ENCODE measurements at regions not wholly inside any gene's neighbourhood (a gene's known extent, or its start where the extent isn't known, plus 50 kb on each side); places are given as distances from the start of the nearest gene placed in this dataset.

GRCh38 chr6:80544976-80545722 lies 438.7 kb downstream of the BCKDHB start:
- H3K27me3 ChIP-seq: no peaks in the 10 kb centered on the region
- no peak overlapping the region for H3K4me3 ChIP-seq
- no peaks in the 10 kb centered on the region for H3K9me3 ChIP-seq
- intact Hi-C loops (cut with DNase I; ENCODE audit: low total_unique reads): no loop called here
- H3K36me3 ChIP-seq: no peaks in the 10 kb centered on the region
- no peak for DNase-seq (ENCODE audit: low spot score in 2 of 2)
- no peak for TF ChIP-seq CTCF (IDR thresholded peaks at IDR 0.05)
- no peak for TF ChIP-seq POLR2A (IDR thresholded peaks at IDR 0.05)
- TF ChIP-seq POLR2AphosphoS5 (IDR thresholded peaks at IDR 0.05): no peak
- no peak overlapping the region for H3K27ac ChIP-seq
- H3K4me1 ChIP-seq: no peaks in the 10 kb centered on the region

GRCh38 chr6:80544555-80544954 lies 438.1 kb downstream of the BCKDHB start:
- no peak for DNase-seq (ENCODE audit: low spot score in 2 of 2)
- Histone ChIP-seq H3K4me1 (no peaks in the 10 kb centered on the region), H3K4me3 (no peak overlapping the region), H3K27me3 (no peaks in the 10 kb centered on the region), H3K9me3 (no peaks in the 10 kb centered on the region), H3K27ac (no peak overlapping the region), H3K36me3 (no peaks in the 10 kb centered on the region)
- TF ChIP-seq POLR2AphosphoS5 (IDR thresholded peaks at IDR 0.05) (no peak), POLR2A (IDR thresholded peaks at IDR 0.05) (no peak), CTCF (IDR thresholded peaks at IDR 0.05) (no peak)
- intact Hi-C loops (cut with DNase I; ENCODE audit: low total_unique reads): no loop called here

GRCh38 chr6:80543598-80544222 lies 437.2 kb downstream of the BCKDHB start:
- H3K36me3 ChIP-seq: no peaks in the 10 kb centered on the region
- H3K4me1 ChIP-seq: no peaks in the 10 kb centered on the region
- TF ChIP-seq POLR2AphosphoS5 (IDR thresholded peaks at IDR 0.05) (no peak), POLR2A (IDR thresholded peaks at IDR 0.05) (no peak)
- H3K27me3 ChIP-seq: no peaks in the 10 kb centered on the region
- H3K4me3 ChIP-seq: no peak overlapping the region
- DNase-seq (ENCODE audit: low spot score in 2 of 2): no peak
- H3K27ac ChIP-seq: no peak overlapping the region
- no peaks in the 10 kb centered on the region for H3K9me3 ChIP-seq
- intact Hi-C loops (cut with DNase I; ENCODE audit: low total_unique reads): no loop called here

- H3K9me3 ChIP-seq: no peaks in the 10 kb centered on the region
- DNase-seq (ENCODE audit: low spot score in 2 of 2): no peak
- H3K36me3 ChIP-seq: no peaks in the 10 kb centered on the region
- no peak overlapping the region for H3K4me3 ChIP-seq
- no peaks in the 10 kb centered on the region for H3K4me1 ChIP-seq
- no peaks in the 10 kb centered on the region for H3K27me3 ChIP-seq
- TF ChIP-seq POLR2A (IDR thresholded peaks at IDR 0.05) (no peak), POLR2AphosphoS5 (IDR thresholded peaks at IDR 0.05) (no peak), CTCF (IDR thresholded peaks at IDR 0.05) (no peak)
- intact Hi-C loops (cut with DNase I; ENCODE audit: low total_unique reads): no loop called here
- no peak overlapping the region for H3K27ac ChIP-seq
Observed at GRCh38 chr6:80543151-80543550, 436.7 kb downstream of the BCKDHB start.

GRCh38 chr6:80541886-80542285 lies 435.4 kb downstream of the BCKDHB start:
- intact Hi-C loops (cut with DNase I; ENCODE audit: low total_unique reads): no loop called here
- Histone ChIP-seq H3K9me3 (no peaks in the 10 kb centered on the region), H3K27me3 (no peaks in the 10 kb centered on the region), H3K4me3 (no peak overlapping the region), H3K4me1 (no peaks in the 10 kb centered on the region), H3K36me3 (no peaks in the 10 kb centered on the region), H3K27ac (no peak overlapping the region)
- no peak for TF ChIP-seq POLR2A (IDR thresholded peaks at IDR 0.05)
- TF ChIP-seq POLR2AphosphoS5 (IDR thresholded peaks at IDR 0.05): no peak
- TF ChIP-seq CTCF (IDR thresholded peaks at IDR 0.05): no peak
- DNase-seq (ENCODE audit: low spot score in 2 of 2): no peak
